HL-60 (cell line): ENCODE measurements at regions not wholly inside any gene's neighbourhood (a gene's known extent, or its start where the extent isn't known, plus 50 kb on each side); places are given as distances from the start of the nearest gene placed in this dataset.

Source experiments
- DNase-seq, 2 experiments: peaks; one replicate each; pipeline ENCODE4 v3.0.0-alpha.2; 2010 to 2020; ENCODE audit warnings: low read depth in 1 of 2, low spot score in 1 of 2
- H3K27ac ChIP-seq: fragments of 250-450 bp; sonication (Bioruptor Pico); replicated peaks from 2 replicates; pipeline ENCODE4 v1.5.1; 2020; ENCODE audit warnings: mild to moderate bottlenecking, moderate library complexity
- H3K27me3 ChIP-seq: fragments of 250-450 bp; sonication (Bioruptor Pico); 2 replicates; pipeline ENCODE4 v1.5.1; 2021; ENCODE audit warnings: mild to moderate bottlenecking, moderate library complexity; ENCODE audit not compliant: insufficient read depth, poor library complexity, severe bottlenecking
- H3K4me3 ChIP-seq: replicated peaks from 2 replicates; pipeline ENCODE4 v1.5.1; 2011; ENCODE audit warnings: mild to moderate bottlenecking, control low read depth, low read length; ENCODE audit not compliant: insufficient read depth
- CTCF ChIP-seq: IDR thresholded peaks from one replicate; pipeline ENCODE4 v1.5.1; 2011; ENCODE audit warnings: low read length, control low read depth, inconsistent platforms; ENCODE audit not compliant: insufficient read depth
- GABPA ChIP-seq: IDR thresholded peaks from 2 replicates; pipeline ENCODE4 v1.6.1; 2012; ENCODE audit warnings: low read depth
- POLR2AphosphoS5 ChIP-seq: IDR thresholded peaks from 2 replicates; pipeline ENCODE4 v1.6.1; 2012; ENCODE audit warnings: low read depth
- REST ChIP-seq: IDR thresholded peaks from 2 replicates; pipeline ENCODE4 v1.6.1; 2012; ENCODE audit warnings: low read depth; ENCODE audit not compliant: insufficient replicate concordance
- SPI1 ChIP-seq: IDR thresholded peaks from 2 replicates; pipeline ENCODE4 v1.6.1; 2012; ENCODE audit warnings: low read depth, mild to moderate bottlenecking, borderline replicate concordance

GRCh38 chr4:17272154-17272553 lies 239.7 kb downstream of the QDPR start:
- DNase-seq: no peak
- TF ChIP-seq GABPA (no peak), SPI1 (no peak), REST (no peak)
- Histone ChIP-seq H3K27me3 (no peaks in the 10 kb centered on the region), H3K4me3 (no peak overlapping the region), H3K27ac (no peak overlapping the region)

- TF ChIP-seq CTCF: no peak
- TF ChIP-seq POLR2AphosphoS5: no peak
- no peak overlapping the region for H3K4me3 ChIP-seq
- DNase-seq: no peak
- no peaks in the 10 kb centered on the region for H3K27me3 ChIP-seq
- no peak overlapping the region for H3K27ac ChIP-seq
These were observed 246.2 kb downstream of the QDPR start for GRCh38 chr4:17265653-17266052.

GRCh38 chr4:17265139-17265538 lies 246.8 kb downstream of the QDPR start:
- DNase-seq: no peak
- TF ChIP-seq GABPA: no peak
- TF ChIP-seq REST: no peak
- no peak for TF ChIP-seq POLR2AphosphoS5
- TF ChIP-seq SPI1: no peak
- no peak for TF ChIP-seq CTCF
- no peak overlapping the region for H3K4me3 ChIP-seq
- no peaks in the 10 kb centered on the region for H3K27me3 ChIP-seq
- no peak overlapping the region for H3K27ac ChIP-seq

- Histone ChIP-seq H3K4me3 (no peak overlapping the region), H3K27me3 (no peaks in the 10 kb centered on the region), H3K27ac (no peak overlapping the region)
- no peak for DNase-seq
- no peak for TF ChIP-seq REST
- no peak for TF ChIP-seq GABPA
- no peak for TF ChIP-seq CTCF
- no peak for TF ChIP-seq SPI1
- TF ChIP-seq POLR2AphosphoS5: no peak
These were observed 251.6 kb downstream of the QDPR start for GRCh38 chr4:17260166-17260907.
